Bronchial epithelial cell (primary cell): ENCODE measurements at regions not wholly inside any gene's neighbourhood (a gene's known extent, or its start where the extent isn't known, plus 50 kb on each side); places are given as distances from the start of the nearest gene placed in this dataset.

ENCODE experiments used
- DNase-seq: peaks from one replicate; pipeline ENCODE4 v3.0.0-alpha.2; 2010; ENCODE audit warnings: low read depth
- FAIRE-seq: peaks from 2 replicates; lab custom pipeline; 2011; peaks lifted over from hg19 to GRCh38; lab: Jason Lieb, UNC
- H3K27me3 ChIP-seq: 2 replicates; pipeline ENCODE4 v1.5.1; 2011; ENCODE audit warnings: low read length; ENCODE audit not compliant: control insufficient read depth, insufficient read depth
- H3K36me3 ChIP-seq: 2 replicates; pipeline ENCODE4 v1.5.1; 2011; ENCODE audit warnings: low read length; ENCODE audit not compliant: control insufficient read depth, insufficient read depth
- H3K4me3 ChIP-seq: 2 replicates; pipeline ENCODE4 v1.5.1; 2011; ENCODE audit warnings: mild to moderate bottlenecking, low read depth, low read length, control low read depth
- CTCF ChIP-seq: IDR thresholded peaks from 2 replicates; pipeline ENCODE4 v1.5.1; 2011; ENCODE audit warnings: mild to moderate bottlenecking, moderate library complexity, low read length, control low read depth, inconsistent platforms; ENCODE audit not compliant: insufficient read depth, severe bottlenecking

GRCh38 chr2:88841224-88841929 is 149.9 kb downstream of the RPIA start:
- FAIRE-seq: no peak
- Histone ChIP-seq H3K27me3 (no peaks in the 10 kb centered on the region), H3K4me3 (no peak overlapping the region), H3K36me3 (no peaks in the 10 kb centered on the region)
- DNase-seq: no peak
- TF ChIP-seq CTCF: no peak

- Histone ChIP-seq H3K4me3 (no peak overlapping the region), H3K36me3 (no peaks in the 10 kb centered on the region), H3K27me3 (no peaks in the 10 kb centered on the region)
- no peak for TF ChIP-seq CTCF
- no peak for DNase-seq
- no peak for FAIRE-seq
Measured at GRCh38 chr2:88842656-88843460, 151.4 kb downstream of the RPIA start.

- TF ChIP-seq CTCF: no peak
- no peaks in the 10 kb centered on the region for H3K36me3 ChIP-seq
- DNase-seq (no peak), FAIRE-seq (no peak)
- H3K27me3 ChIP-seq: no peaks in the 10 kb centered on the region
- H3K4me3 ChIP-seq: no peak overlapping the region
Measured at GRCh38 chr2:88843651-88844050, 152.2 kb downstream of the RPIA start.

- H3K4me3 ChIP-seq: no peak overlapping the region
- DNase-seq: no peak
- no peak for TF ChIP-seq CTCF
- H3K27me3 ChIP-seq: no peaks in the 10 kb centered on the region
- no peak for FAIRE-seq
- H3K36me3 ChIP-seq: no peaks in the 10 kb centered on the region
Measured at GRCh38 chr2:88844960-88845359, 153.5 kb downstream of the RPIA start.

- no peak overlapping the region for H3K4me3 ChIP-seq
Measured at GRCh38 chr2:88845772-88846661, 154.5 kb downstream of the RPIA start.

More at GRCh38 chr2:88845772-88846661, 154.5 kb downstream of the RPIA start:
- no peak for TF ChIP-seq CTCF
- FAIRE-seq (no peak), DNase-seq (no peak)
- no peaks in the 10 kb centered on the region for H3K36me3 ChIP-seq
- no peaks in the 10 kb centered on the region for H3K27me3 ChIP-seq
